H1 (cell line): ENCODE measurements at regions not wholly inside any gene's neighbourhood (a gene's known extent, or its start where the extent isn't known, plus 50 kb on each side); places are given as distances from the start of the nearest gene placed in this dataset.

Experiments used
- ASH2L ChIP-seq: fragments of 200-600, 300-600 bp; sonication (generic); IDR thresholded peaks from one replicate; pipeline ENCODE4 v1.7.1; 2017; ENCODE audit warnings: low read length
- CREB1 ChIP-seq: IDR thresholded peaks from 2 replicates; pipeline ENCODE4 v1.6.1; 2012; ENCODE audit warnings: inconsistent platforms
- CTCF ChIP-seq, 3 experiments: IDR thresholded peaks; 1 replicate in 2 of 3; 2 replicates in 1 of 3; pipeline versions ENCODE4 v1.5.1 to v1.6.1; 2011; ENCODE audit warnings: low read length in 3 of 3, mild to moderate bottlenecking in 3 of 3, inconsistent platforms in 2 of 3, low read depth in 1 of 3, moderate library complexity in 1 of 3; ENCODE audit not compliant: insufficient read depth in 1 of 3; ENCODE audit errors: control extremely low read depth in 1 of 3
- EZH2 ChIP-seq: fragments of 200-600 bp; sonication (generic); IDR thresholded peaks from 2 replicates; pipeline ENCODE4 v1.7.1; 2012; ENCODE audit warnings: low read depth, mild to moderate bottlenecking, moderate library complexity, low read length, inconsistent platforms; ENCODE audit not compliant: severe bottlenecking
- RFX5 ChIP-seq: IDR thresholded peaks from 2 replicates; pipeline ENCODE4 v1.6.1; 2011; ENCODE audit warnings: low read depth, low read length, improper control_type of control experiment, borderline replicate concordance
- TAF1 ChIP-seq: IDR thresholded peaks from 2 replicates; pipeline ENCODE4 v1.6.1; 2011; ENCODE audit warnings: mild to moderate bottlenecking, low read depth, low read length

DNA sequence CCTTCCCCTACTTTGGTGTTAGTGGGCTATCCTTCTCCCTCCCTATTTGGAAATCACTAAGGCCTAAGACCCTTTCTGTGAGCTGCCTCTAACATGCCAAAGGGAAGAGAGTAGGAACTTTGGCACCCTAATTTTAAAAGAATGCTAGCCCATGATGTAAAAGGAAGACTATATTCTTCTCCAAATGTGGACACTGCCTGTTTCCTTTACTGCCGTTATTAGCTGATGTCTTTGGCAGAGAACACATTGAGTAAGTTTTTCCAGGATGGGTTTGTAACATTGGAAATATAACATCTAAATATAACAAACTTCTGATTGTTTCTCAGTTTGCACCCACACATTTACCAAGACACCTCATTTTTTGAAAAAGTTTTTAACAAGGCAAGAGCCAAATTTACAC is 56.9 kb upstream of the TNKS2 start:
- TF ChIP-seq RFX5: no peak
- TF ChIP-seq CTCF (IDR thresholded peaks at IDR 0.05; ENCODE audit: control extremely low read depth in 1 of 3, insufficient read depth in 1 of 3, low read depth in 1 of 3, low read length in 3 of 3): no peak
- TF ChIP-seq CREB1: no peak
- no peak for TF ChIP-seq TAF1
- TF ChIP-seq EZH2: no peak
- TF ChIP-seq ASH2L: no peak
